Epithelial cell of proximal tubule (primary cell): ENCODE measurements at regions not wholly inside any gene's neighbourhood (a gene's known extent, or its start where the extent isn't known, plus 50 kb on each side); places are given as distances from the start of the nearest gene placed in this dataset.
A peak's percentile ranks its signal among the peaks of the same experiment; 100 is the strongest.

Source experiments
- DNase-seq: peaks from one replicate; pipeline ENCODE4 v3.0.0-alpha.2; 2011; ENCODE audit warnings: low read depth
- H3K4me3 ChIP-seq: 2 replicates; pipeline ENCODE4 v1.5.1; 2011; ENCODE audit warnings: low read depth, mild to moderate bottlenecking, low read length
- TF ChIP-seq, protein P1 (sequence below): conservative IDR thresholded peaks from 2 replicates; pipeline ENCODE4 v1.5.1; 2012; ENCODE audit warnings: low read depth, mild to moderate bottlenecking, low read length

DNA sequence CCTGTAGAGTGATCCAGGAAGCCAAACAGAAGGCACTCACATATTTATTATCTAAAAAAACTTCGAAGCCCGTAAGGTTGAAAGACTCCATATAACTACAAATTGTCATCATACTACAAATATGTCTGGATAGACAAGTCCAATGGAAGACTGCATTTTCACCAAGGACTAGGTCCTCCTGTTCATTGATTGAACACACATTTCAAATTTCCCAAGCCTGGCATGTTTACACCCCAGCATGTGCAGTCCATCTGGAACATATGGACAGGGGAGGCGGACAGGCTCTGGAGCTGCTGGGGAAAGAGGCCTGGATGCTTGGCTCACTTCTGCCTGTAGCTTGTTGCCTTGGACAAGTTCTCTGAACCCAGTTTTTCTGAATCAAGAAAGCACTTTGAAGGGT lies 378.7 kb downstream of the ENC1 start:
- no peak overlapping the region for H3K4me3 ChIP-seq
- DNase-seq: no peak
- TF ChIP-seq, protein P1, sequence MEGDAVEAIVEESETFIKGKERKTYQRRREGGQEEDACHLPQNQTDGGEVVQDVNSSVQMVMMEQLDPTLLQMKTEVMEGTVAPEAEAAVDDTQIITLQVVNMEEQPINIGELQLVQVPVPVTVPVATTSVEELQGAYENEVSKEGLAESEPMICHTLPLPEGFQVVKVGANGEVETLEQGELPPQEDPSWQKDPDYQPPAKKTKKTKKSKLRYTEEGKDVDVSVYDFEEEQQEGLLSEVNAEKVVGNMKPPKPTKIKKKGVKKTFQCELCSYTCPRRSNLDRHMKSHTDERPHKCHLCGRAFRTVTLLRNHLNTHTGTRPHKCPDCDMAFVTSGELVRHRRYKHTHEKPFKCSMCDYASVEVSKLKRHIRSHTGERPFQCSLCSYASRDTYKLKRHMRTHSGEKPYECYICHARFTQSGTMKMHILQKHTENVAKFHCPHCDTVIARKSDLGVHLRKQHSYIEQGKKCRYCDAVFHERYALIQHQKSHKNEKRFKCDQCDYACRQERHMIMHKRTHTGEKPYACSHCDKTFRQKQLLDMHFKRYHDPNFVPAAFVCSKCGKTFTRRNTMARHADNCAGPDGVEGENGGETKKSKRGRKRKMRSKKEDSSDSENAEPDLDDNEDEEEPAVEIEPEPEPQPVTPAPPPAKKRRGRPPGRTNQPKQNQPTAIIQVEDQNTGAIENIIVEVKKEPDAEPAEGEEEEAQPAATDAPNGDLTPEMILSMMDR: no peak

DNA sequence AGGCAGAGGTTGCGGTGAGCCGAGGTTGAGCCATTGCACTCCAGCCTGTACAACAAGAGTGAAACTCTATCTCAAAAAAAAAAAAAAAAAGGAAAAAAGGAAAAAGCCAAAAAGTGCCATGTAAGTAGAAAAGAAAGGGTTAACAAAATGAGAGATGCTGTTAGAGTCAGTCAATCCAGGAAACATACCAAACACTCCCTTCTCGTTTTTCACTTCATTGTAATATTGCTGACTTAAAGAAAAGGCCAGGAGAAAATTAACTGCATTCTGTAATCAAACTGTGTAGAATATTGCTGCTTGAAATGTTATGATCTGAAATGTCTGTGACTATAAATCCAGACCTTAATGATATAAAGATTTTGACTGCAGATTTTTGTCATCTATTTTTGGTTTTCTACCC lies 379.1 kb downstream of the ENC1 start:
- no peak for DNase-seq
- TF ChIP-seq, protein P1: no peak

DNA sequence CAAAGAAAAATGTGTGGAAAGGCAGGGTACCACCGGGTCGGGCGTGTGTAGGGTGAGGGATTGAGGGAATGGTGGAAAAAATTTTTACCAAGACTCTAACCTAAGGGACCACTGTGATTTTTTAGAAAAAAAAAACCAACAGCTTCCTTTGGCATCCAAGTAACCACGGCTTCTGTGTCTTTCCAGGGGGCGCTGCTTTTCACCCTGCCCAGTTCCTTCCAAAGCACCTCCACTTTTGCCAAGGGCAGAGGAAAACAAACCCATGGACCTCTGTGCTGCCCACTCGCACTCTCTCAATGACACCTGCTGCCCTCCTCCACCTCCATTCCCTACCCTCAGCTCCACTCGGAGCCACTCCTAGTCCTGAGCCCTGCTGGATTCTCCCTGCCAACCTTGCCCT lies 381.0 kb downstream of the ENC1 start:
- H3K4me3 ChIP-seq: no peak overlapping the region
- TF ChIP-seq, protein P1: peak; percentile 7
- no peak for DNase-seq

More for the DNA sequence above, 379.1 kb downstream of the ENC1 start:
- no peak overlapping the region for H3K4me3 ChIP-seq

DNA sequence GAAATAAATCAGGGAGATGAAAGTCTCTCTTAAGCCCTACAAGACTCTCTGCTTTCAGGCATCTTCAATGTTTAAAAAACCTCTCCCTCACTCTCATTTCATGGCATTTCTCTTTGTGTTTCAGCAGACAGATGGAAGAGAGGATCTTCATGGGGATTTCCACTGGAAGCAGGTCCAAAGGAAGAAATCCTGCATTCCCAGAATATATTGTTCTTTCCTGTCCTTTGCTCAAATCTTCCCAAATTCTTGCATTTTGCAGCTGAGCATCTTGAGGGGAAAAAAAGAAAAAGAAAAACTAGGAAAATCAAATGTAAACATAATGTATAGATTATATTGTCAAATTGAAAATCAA lies 382.2 kb downstream of the ENC1 start:
- no peak for DNase-seq
- TF ChIP-seq, protein P1: no peak
- no peak overlapping the region for H3K4me3 ChIP-seq

DNA sequence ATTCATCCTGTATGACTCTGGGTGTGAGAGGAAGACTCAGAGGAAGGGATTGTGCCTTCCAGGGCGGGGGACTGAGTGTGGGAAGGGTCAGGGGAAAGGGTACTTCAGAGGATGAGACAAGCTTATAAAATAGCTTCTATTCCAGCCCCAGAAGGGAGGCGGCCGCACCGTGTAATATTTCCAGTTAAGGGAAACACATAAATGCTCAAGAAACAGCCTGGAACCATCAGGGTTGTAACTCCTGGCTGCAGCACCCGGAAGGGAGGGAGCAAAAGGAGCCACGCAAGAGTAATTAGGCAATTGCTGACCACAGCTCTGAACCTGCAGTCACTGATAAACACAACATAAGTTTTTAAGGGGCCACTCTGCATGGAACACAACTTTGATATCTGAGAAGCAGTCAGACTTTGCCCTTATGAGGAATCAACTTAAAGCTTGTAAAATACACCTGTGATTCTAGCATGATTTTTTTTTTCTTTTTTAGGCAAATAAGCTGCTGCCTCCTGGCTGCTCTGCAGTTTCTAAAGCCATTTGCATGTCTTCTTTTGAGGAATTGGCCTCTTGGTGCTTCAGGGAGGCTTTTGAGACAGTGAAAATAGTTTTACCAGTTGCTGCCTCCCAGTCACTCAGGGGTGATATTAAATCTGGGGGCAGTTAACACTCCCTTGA lies 382.7 kb downstream of the ENC1 start:
- DNase-seq: no peak
- H3K4me3 ChIP-seq: no peak overlapping the region
- TF ChIP-seq, protein P1: no peak

DNA sequence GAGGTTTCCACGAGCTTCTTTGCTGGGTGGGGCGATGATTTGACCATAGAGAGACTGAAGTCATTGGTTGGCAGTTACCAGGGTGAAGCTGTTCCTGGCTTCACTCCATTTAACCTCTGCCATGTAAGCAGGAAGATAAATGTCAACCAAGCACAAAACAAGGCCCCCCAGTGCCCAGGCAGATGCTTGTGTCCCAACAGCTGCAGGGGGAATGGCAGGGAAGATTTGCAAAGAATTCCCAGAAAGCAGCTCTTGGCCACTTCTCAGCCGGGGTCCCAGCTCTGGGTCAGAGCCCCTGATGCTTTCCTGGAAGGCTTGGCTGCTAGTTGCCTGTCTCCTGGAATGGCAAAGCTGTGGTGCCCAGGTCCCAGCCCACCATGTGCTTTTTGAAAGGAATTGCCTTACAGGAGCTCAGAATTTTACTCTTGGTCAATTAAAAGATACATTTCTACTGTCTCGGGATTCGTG lies 383.4 kb downstream of the ENC1 start:
- TF ChIP-seq, protein P1: no peak
- no peak for DNase-seq
- H3K4me3 ChIP-seq: no peak overlapping the region

DNA sequence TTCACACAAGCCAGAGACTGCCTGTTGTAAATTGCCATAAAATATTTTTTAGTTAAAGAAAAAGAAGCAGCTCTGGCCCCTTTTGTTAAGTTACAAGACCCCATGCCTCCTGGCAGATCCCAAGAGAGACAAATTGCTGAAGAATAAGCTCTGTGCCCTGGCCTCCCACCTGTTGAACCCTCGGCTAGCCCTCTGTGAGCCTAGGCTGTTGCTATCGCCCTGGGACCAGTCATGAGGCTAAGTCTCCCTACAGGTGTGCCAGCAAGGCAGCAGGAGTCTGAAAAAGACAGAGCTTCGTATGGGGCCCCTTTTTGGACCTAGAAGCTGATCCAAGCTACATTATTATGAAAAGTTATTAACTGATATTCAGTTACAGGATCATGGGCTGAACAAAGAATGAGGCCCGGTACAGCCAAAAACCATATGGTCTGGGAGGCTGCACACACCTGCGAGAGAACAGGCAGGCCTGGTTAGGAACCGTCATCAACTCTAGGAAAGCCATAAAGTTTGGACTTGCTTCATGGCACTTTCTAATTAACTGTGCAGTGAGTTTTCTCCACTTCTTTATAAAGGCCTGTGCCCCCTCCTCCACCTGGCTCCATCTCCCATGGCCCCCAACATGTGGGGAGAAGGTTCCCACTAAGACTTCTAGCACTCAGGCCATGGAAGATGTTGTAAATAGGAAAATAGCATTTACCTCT lies 384.7 kb downstream of the ENC1 start:
- H3K4me3 ChIP-seq: no peak overlapping the region
- TF ChIP-seq, protein P1: no peak
- no peak for DNase-seq
